DOHH2 (cell line): ENCODE measurements at regions not wholly inside any gene's neighbourhood (a gene's known extent, or its start where the extent isn't known, plus 50 kb on each side); places are given as distances from the start of the nearest gene placed in this dataset.

Experiments used
- CTCF ChIP-seq: fragments of 200-600 bp; sonication (generic); IDR thresholded peaks from one replicate; pipeline ENCODE4 v1.5.1; 2014; ENCODE audit warnings: antibody characterized with exemption, mild to moderate bottlenecking, low read depth, low read length; ENCODE audit not compliant: poor library complexity, severe bottlenecking
- EZH2phosphoT487 ChIP-seq: fragments of 200-600 bp; sonication (generic); IDR thresholded peaks from 2 replicates; pipeline ENCODE4 v1.6.1; 2017; ENCODE audit warnings: borderline replicate concordance, mild to moderate bottlenecking, antibody characterized with exemption, low read length, moderate library complexity, mixed read lengths

- TF ChIP-seq CTCF (no peak), EZH2phosphoT487 (no peak)
Measured at GRCh38 chr1:106266786-106267185, 789.7 kb upstream of the PRMT6 start.
